ENCODE measurements at regions not wholly inside any gene's neighbourhood (a gene's known extent, or its start where the extent isn't known, plus 50 kb on each side); places are given as distances from the start of the nearest gene placed in this dataset.

- TF ChIP-seq CTCF (IDR thresholded peaks at IDR 0.05; ENCODE audit: insufficient read depth, low read length, poor library complexity, severe bottlenecking), result no peak
- no peak for TF ChIP-seq EZH2phosphoT487 (conservative IDR thresholded peaks at IDR 0.05; ENCODE audit: low read length)
These were observed 403.3 kb downstream of the SUCLG1 start for GRCh38 chr2:84055816-84056215.

Measured in SU-DHL-6 (cell line).